Right renal cortex interstitium (tissue), 3 donors: ENCODE measurements at regions not wholly inside any gene's neighbourhood (a gene's known extent, or its start where the extent isn't known, plus 50 kb on each side); places are given as distances from the start of the nearest gene placed in this dataset.

ENCODE experiments used
- DNase-seq, 3 donors: peaks; one replicate each; pipeline ENCODE4 v3.0.0-alpha.2; 2013; ENCODE audit warnings: low read depth in 3 of 3, low spot score in 2 of 3

GRCh38 chr2:215749092-215749957 is 264.0 kb downstream of the MREG start:
- DNase-seq = peak; percentile 8 to 30 (median 21)

GRCh38 chr2:215748446-215748845 is 264.9 kb downstream of the MREG start:
- no peak for DNase-seq

- DNase-seq = no peak
These were observed 266.3 kb downstream of the MREG start for GRCh38 chr2:215746887-215747615.

- DNase-seq = no peak
These were observed 267.0 kb downstream of the MREG start for GRCh38 chr2:215746226-215746886.

- no peak for DNase-seq
These were observed 268.0 kb downstream of the MREG start for GRCh38 chr2:215745331-215745730.

- no peak for DNase-seq
These were observed 268.8 kb downstream of the MREG start for GRCh38 chr2:215744514-215744913.

- no peak for DNase-seq
These were observed 270.3 kb downstream of the MREG start for GRCh38 chr2:215743066-215743465.

- no peak for DNase-seq
These were observed 271.3 kb downstream of the MREG start for GRCh38 chr2:215742021-215742420.

- no peak for DNase-seq
These were observed 273.3 kb downstream of the MREG start for GRCh38 chr2:215740071-215740470.

GRCh38 chr2:215738351-215738750 is 275.0 kb downstream of the MREG start:
- DNase-seq = no peak

- no peak for DNase-seq
These were observed 275.9 kb downstream of the MREG start for GRCh38 chr2:215737477-215737876.

- no peak for DNase-seq
These were observed 276.6 kb downstream of the MREG start for GRCh38 chr2:215736653-215737290.

GRCh38 chr2:215731108-215731658 is 282.2 kb downstream of the MREG start:
- DNase-seq = no peak

- no peak for DNase-seq
These were observed 283.2 kb downstream of the MREG start for GRCh38 chr2:215729985-215730620.

GRCh38 chr2:215728504-215729065 is 284.8 kb downstream of the MREG start:
- DNase-seq = no peak

GRCh38 chr2:215727507-215728503 is 285.5 kb downstream of the MREG start:
- no peak for DNase-seq

- no peak for DNase-seq
These were observed 287.3 kb downstream of the MREG start for GRCh38 chr2:215726070-215726469.

GRCh38 chr2:215724146-215724545 is 288.3 kb upstream of the FN1 start:
- DNase-seq = no peak

- no peak for DNase-seq
These were observed 287.8 kb upstream of the FN1 start for GRCh38 chr2:215723631-215724011.
